HepG2 (cell line): ENCODE measurements at regions not wholly inside any gene's neighbourhood (a gene's known extent, or its start where the extent isn't known, plus 50 kb on each side); places are given as distances from the start of the nearest gene placed in this dataset.

ENCODE experiments used
- ATAC-seq: fragments of 200-7000 bp; cut with Tn5 transposase; 3 replicates; pipeline ENCODE4 v1.9.1; 2020; ENCODE audit warnings: mild to moderate bottlenecking, moderate library complexity
- BruUV-seq: library from RNA; stranded (reverse); fragments of 400-500 nt; replicated peaks from 2 replicates; lab custom pipeline; 2021; lab: Mats Ljungman, UMichigan
- CTCF ChIA-PET: fragments of 300-600 bp; formaldehyde crosslinking; extraction: SDS; loops from one replicate; lab custom pipeline; 2021; ENCODE audit warnings: low total read pairs, inconsistent platforms, low intra/inter-chr PET ratio; lab: Yijun Ruan, JAX
- POLR2A ChIA-PET: fragments of 350-600 bp; sonication (Branson Sonifier 250); formaldehyde crosslinking; loops from one replicate; lab custom pipeline; 2020; ENCODE audit warnings: antibody characterized with exemption, inconsistent platforms; lab: Yijun Ruan, JAX
- DNase-seq: peaks from one replicate; pipeline ENCODE4 v3.0.0-alpha.2; 2015; ENCODE audit warnings: low spot score
- FAIRE-seq: peaks from 3 replicates; lab custom pipeline; 2011; peaks lifted over from hg19 to GRCh38; lab: Jason Lieb, UNC
- H2AFZ ChIP-seq: one replicate; pipeline ENCODE4 v1.6.1; 2011; ENCODE audit warnings: low read length, inconsistent platforms
- H3K27ac ChIP-seq: fragments of 300-600 bp; 3 replicates; pipeline ENCODE4 v1.8.0; 2011; ENCODE audit warnings: mixed run types, mild to moderate bottlenecking, mixed read lengths, low read length, inconsistent platforms; ENCODE audit not compliant: insufficient read depth; ENCODE audit errors: extremely low read length
- H3K27me3 ChIP-seq, 2 experiments: fragments of 200-600 bp in 1 of 2; 2 replicates in 1 of 2; 3 replicates in 1 of 2; pipeline versions ENCODE4 v1.6.0 to v1.8.0; 2011; ENCODE audit warnings: low read length in 2 of 2, mild to moderate bottlenecking in 2 of 2, moderate library complexity in 2 of 2, inconsistent platforms in 1 of 2; ENCODE audit not compliant: insufficient read depth in 2 of 2, control insufficient read depth in 1 of 2
- H3K36me3 ChIP-seq, 2 experiments: fragments of 200-600 bp in 1 of 2; replicated peaks in 1 of 2; 2 replicates in 1 of 2; 3 replicates in 1 of 2; pipeline versions ENCODE4 v1.5.1 to v1.8.0; 2011; ENCODE audit warnings: low read length in 2 of 2, inconsistent platforms in 1 of 2; ENCODE audit not compliant: insufficient read depth in 2 of 2, control insufficient read depth in 1 of 2
- H3K4me1 ChIP-seq: 2 replicates; pipeline ENCODE4 v1.5.1; 2012; ENCODE audit warnings: low read length, inconsistent platforms; ENCODE audit not compliant: insufficient read depth
- H3K4me2 ChIP-seq: 2 replicates; pipeline ENCODE4 v1.6.0; 2011; ENCODE audit warnings: low read depth, low read length, inconsistent platforms
- H3K4me3 ChIP-seq, 3 experiments: fragments of 200-600 bp in 1 of 3; sonication (generic), shearing (Covaris generic) in 1 of 3; replicated peaks in 1 of 3; 2 replicates each; pipeline ENCODE4 v1.5.1; 2011 to 2016; ENCODE audit warnings: low read length in 3 of 3, inconsistent platforms in 2 of 3, low read depth in 2 of 3, mild to moderate bottlenecking in 2 of 3, control low read depth in 1 of 3, mixed read lengths in 1 of 3; ENCODE audit not compliant: insufficient read depth in 1 of 3
- H3K79me2 ChIP-seq: one replicate; pipeline ENCODE4 v1.6.1; 2011; ENCODE audit warnings: low read length, inconsistent platforms; ENCODE audit not compliant: insufficient read depth
- H3K9ac ChIP-seq: 2 replicates; pipeline ENCODE4 v1.6.0; 2011; ENCODE audit warnings: mild to moderate bottlenecking, low read depth, low read length, inconsistent platforms; ENCODE audit not compliant: insufficient read depth
- H3K9me3 ChIP-seq: 2 replicates; pipeline ENCODE4 v1.5.1; 2012; ENCODE audit warnings: mild to moderate bottlenecking, low read length
- H4K20me1 ChIP-seq: 2 replicates; pipeline ENCODE4 v1.6.0; 2011; ENCODE audit warnings: inconsistent platforms, mild to moderate bottlenecking, low read length, moderate library complexity; ENCODE audit not compliant: insufficient read depth
- CREM ChIP-seq, 2 experiments: sonication (generic) in 1 of 2; formaldehyde crosslinking in 1 of 2; IDR thresholded peaks; 2 replicates each; pipeline versions ENCODE4 v1.4.0 to v1.6.1; 2016 to 2020; ENCODE audit warnings: antibody characterized with exemption in 1 of 2, mild to moderate bottlenecking in 1 of 2, missing genetic modification reagents in 1 of 2
- FIP1L1 ChIP-seq: fragments of 200-400 bp; formaldehyde crosslinking; IDR thresholded peaks from 2 replicates; pipeline ENCODE4 v1.6.1; 2018; ENCODE audit warnings: low read depth, mild to moderate bottlenecking, low read length, moderate library complexity, borderline replicate concordance; ENCODE audit not compliant: insufficient read depth
- GABPA ChIP-seq, 2 experiments: IDR thresholded peaks; 2 replicates each; pipeline ENCODE4 v1.6.1; 2011 to 2016; ENCODE audit warnings: low read depth in 2 of 2, low read length in 1 of 2, missing biosample characterization in 1 of 2, missing genetic modification characterization in 1 of 2
- HNRNPLL ChIP-seq: fragments of 200-400 bp; formaldehyde crosslinking; IDR thresholded peaks from 2 replicates; pipeline ENCODE4 v1.6.1; 2017; ENCODE audit warnings: mild to moderate bottlenecking, low read depth, low read length; ENCODE audit not compliant: poor library complexity, severe bottlenecking
- NCOA1 ChIP-seq: sonication (generic); formaldehyde crosslinking; IDR thresholded peaks from 2 replicates; pipeline ENCODE4 v1.9.0; 2021; ENCODE audit warnings: missing genetic modification reagents
- NFE2L2 ChIP-seq: fragments of 150-350 bp; IDR thresholded peaks from 2 replicates; pipeline ENCODE4 v1.6.1; 2014; ENCODE audit warnings: low read length
- NR1H2 ChIP-seq: sonication (generic); formaldehyde crosslinking; IDR thresholded peaks from 2 replicates; pipeline ENCODE4 v1.8.1; 2022; ENCODE audit warnings: low read depth, missing genetic modification reagents, borderline replicate concordance
- RAD51 ChIP-seq: fragments of 450-650 bp; IDR thresholded peaks from 2 replicates; pipeline ENCODE4 v1.6.1; 2016; ENCODE audit warnings: borderline replicate concordance
- RFXANK ChIP-seq: IDR thresholded peaks from 2 replicates; pipeline ENCODE4 v1.6.1; 2016
- SIX1 ChIP-seq: sonication (generic); formaldehyde crosslinking; IDR thresholded peaks from 2 replicates; pipeline ENCODE4 v1.4.0; 2020; ENCODE audit warnings: missing genetic modification reagents, borderline replicate concordance
- TCF12 ChIP-seq, 2 experiments: fragments of 450-650 bp in 1 of 2; sonication (generic) in 1 of 2; formaldehyde crosslinking in 1 of 2; IDR thresholded peaks; 2 replicates each; pipeline versions ENCODE4 v1.6.1 to v1.8.0; 2017 to 2022; ENCODE audit warnings: antibody characterized with exemption in 1 of 2, mild to moderate bottlenecking in 1 of 2, missing genetic modification reagents in 1 of 2, moderate library complexity in 1 of 2
- TFAP4 ChIP-seq: sonication (generic); IDR thresholded peaks from 2 replicates; pipeline ENCODE4 v1.6.1; 2016; ENCODE audit warnings: low read depth, borderline replicate concordance
- ZFP36L1 ChIP-seq: sonication (generic); formaldehyde crosslinking; IDR thresholded peaks from 2 replicates; pipeline ENCODE4 v1.8.0; 2022; ENCODE audit warnings: mild to moderate bottlenecking, missing genetic modification reagents, moderate library complexity
- ZFY ChIP-seq: sonication (generic); formaldehyde crosslinking; IDR thresholded peaks from 2 replicates; pipeline ENCODE4 v1.4.0; 2020; ENCODE audit warnings: missing genetic modification reagents
- ZNF441 ChIP-seq: sonication (generic); formaldehyde crosslinking; IDR thresholded peaks from 2 replicates; pipeline ENCODE4 v1.7.0; 2021; ENCODE audit warnings: missing genetic modification reagents, borderline replicate concordance
- ZNF562 ChIP-seq: sonication (generic); formaldehyde crosslinking; IDR thresholded peaks from 2 replicates; pipeline ENCODE4 v1.8.0; 2022; ENCODE audit warnings: missing genetic modification reagents, borderline replicate concordance
- ZNF616 ChIP-seq: sonication (generic); formaldehyde crosslinking; IDR thresholded peaks from 2 replicates; pipeline ENCODE4 v1.5.0; 2020; ENCODE audit warnings: low read depth, mild to moderate bottlenecking, missing genetic modification reagents
- ZNF841 ChIP-seq: sonication (generic); formaldehyde crosslinking; IDR thresholded peaks from 2 replicates; pipeline ENCODE4 v1.8.1; 2023; ENCODE audit warnings: missing genetic modification reagents, borderline replicate concordance
- ZSCAN9 ChIP-seq: IDR thresholded peaks from 2 replicates; pipeline ENCODE4 v1.6.1; 2016; ENCODE audit warnings: borderline replicate concordance
- WGBS: methylation state at CpG from one replicate; pipeline ENCODE4 v1.1.6; 2017; ENCODE audit warnings: low lambda C conversion rate; 5-methylcytosine and 5-hydroxymethylcytosine counted together
- in situ Hi-C: cut with HindIII; loops from 2 replicates; pipeline ENCODE4 v1.10.0; 2017; ENCODE audit warnings: low pct_unique_long_range_greater_than_20kb; ENCODE audit not compliant: extremely low pct_ligation_motif_present
- intact Hi-C: fragments of 100-400 bp; cut with micrococcal nuclease; formaldehyde crosslinking; loops from one replicate; pipeline ENCODE4 v1.10.0; 2022; ENCODE audit not compliant: unreplicated experiment

GRCh38 chr16:86150641-86151238 lies 251.8 kb downstream of the IRF8 start:
- no peaks in the 10 kb centered on the region; the same call in 1 of the 2 replicates for H4K20me1 ChIP-seq
- H3K79me2 ChIP-seq, result no peaks in the 10 kb centered on the region
- no peaks in the 10 kb centered on the region for H3K4me1 ChIP-seq
- intact Hi-C loops, result no loop called here
- H3K27ac ChIP-seq, result no peak overlapping the region
- ATAC-seq (no peak), DNase-seq (no peak), FAIRE-seq (no peak)
- 19% methylated on average over 16 of the region's 18 CpGs for WGBS
- TF ChIP-seq ZNF441 (CRISPR knock-in tag), result no peak
- TF ChIP-seq TFAP4, result no peak
- TF ChIP-seq NCOA1, result no peak
- TF ChIP-seq RAD51, result no peak
- TF ChIP-seq NFE2L2, result no peak
- no peak for TF ChIP-seq ZNF616 (CRISPR knock-in tag)
- no peak for TF ChIP-seq TCF12 (IDR thresholded peaks at IDR 0.05)
- no peak for TF ChIP-seq TCF12 (CRISPR knock-in tag; IDR thresholded peaks at IDR 0.05)
- TF ChIP-seq NR1H2 (CRISPR knock-in tag), result no peak
- no peak for TF ChIP-seq RFXANK (CRISPR knock-in tag)
- no peak for TF ChIP-seq HNRNPLL
- no peak for TF ChIP-seq FIP1L1
- TF ChIP-seq ZNF841, result no peak
- TF ChIP-seq CREM (IDR thresholded peaks at IDR 0.05), result no peak
- TF ChIP-seq CREM (CRISPR knock-in tag; IDR thresholded peaks at IDR 0.05), result no peak
- TF ChIP-seq GABPA (IDR thresholded peaks at IDR 0.05; ENCODE audit: low read depth, low read length), result no peak
- no peak for TF ChIP-seq GABPA (CRISPR knock-in tag; IDR thresholded peaks at IDR 0.05; ENCODE audit: low read depth)
- no peak for TF ChIP-seq SIX1
- no peak for TF ChIP-seq ZFY (CRISPR knock-in tag)
- no peak for TF ChIP-seq ZFP36L1
- TF ChIP-seq ZSCAN9, result no peak
- no peak for TF ChIP-seq ZNF562 (CRISPR knock-in tag)
- H2AFZ ChIP-seq, result no peak overlapping the region
- ChIA-PET POLR2A (no interaction called here), CTCF (no interaction called here)
- H3K27me3 ChIP-seq, result peaks cover 1 to 47% of the 10 kb centered on the region in 2 experiments; a peak in 3 of 5 replicates
- in situ Hi-C loops, result no loop called here
- no peak overlapping the region for H3K9ac ChIP-seq
- no peaks in the 10 kb centered on the region for H3K9me3 ChIP-seq
- H3K4me3 ChIP-seq, result no peak overlapping the region
- H3K36me3 ChIP-seq, result no peaks in the 10 kb centered on the region
- BruUV-seq, result no TSS peak
- no peak overlapping the region for H3K4me2 ChIP-seq
